T-cell (primary cell): ENCODE measurements at regions not wholly inside any gene's neighbourhood (a gene's known extent, or its start where the extent isn't known, plus 50 kb on each side); places are given as distances from the start of the nearest gene placed in this dataset.

Source experiments
- ATAC-seq, 4 experiments: fragments of 200-7000 bp in 3 of 4; fragments of 150-1000 bp in 1 of 4; cut with Tn5 transposase; replicated peaks in 1 of 4; 1 replicate in 3 of 4; 2 replicates in 1 of 4; pipeline ENCODE4 v1.10.0; 2021; ENCODE audit warnings: moderate library complexity in 3 of 4, mild to moderate bottlenecking in 2 of 4, moderate number of reproducible peaks in 1 of 4
- CTCF ChIA-PET, 2 donors: fragments of 300-600 bp; sonication (Branson Sonifier 250); formaldehyde crosslinking; loops; one replicate each; lab custom pipeline; 2022; ENCODE audit warnings: antibody characterized with exemption in 2 of 2; lab: Charles Lee
- POLR2A ChIA-PET, 2 donors: fragments of 300-600 bp; sonication (Branson Sonifier 250); formaldehyde crosslinking; loops; one replicate each; lab custom pipeline; 2022; ENCODE audit warnings: antibody characterized with exemption in 2 of 2; lab: Charles Lee
- DNase-seq, 35 experiments: peaks; one replicate each; pipeline versions ENCODE4 v3.0.0 to v3.0.0-alpha.2; 2013 to 2023
- H3K27ac ChIP-seq: one replicate; pipeline ENCODE4 v1.5.1; 2013; ENCODE audit warnings: low read length
- H3K27me3 ChIP-seq, 2 experiments: replicated peaks in 1 of 2; 1 replicate in 1 of 2; 2 replicates in 1 of 2; pipeline versions ENCODE4 v1.6.1 to v1.7.0; 2013; ENCODE audit warnings: low read length in 1 of 2, mixed read lengths in 1 of 2; ENCODE audit not compliant: control insufficient read depth in 2 of 2, insufficient read depth in 2 of 2; ENCODE audit errors: extremely low read depth in 1 of 2
- H3K36me3 ChIP-seq, 2 donors: 1 replicate in 1 of 2; 2 replicates in 1 of 2; pipeline versions ENCODE4 v1.6.1 to v1.7.0; 2013; ENCODE audit warnings: low read length in 1 of 2; ENCODE audit not compliant: control insufficient read depth in 2 of 2, insufficient read depth in 1 of 2; ENCODE audit errors: extremely low read depth in 1 of 2
- H3K4me1 ChIP-seq, 2 experiments: 1 replicate in 1 of 2; 2 replicates in 1 of 2; pipeline versions ENCODE4 v1.6.1 to v1.7.0; 2013; ENCODE audit warnings: low read length in 2 of 2, mixed read lengths in 1 of 2; ENCODE audit not compliant: insufficient read depth in 2 of 2, control insufficient read depth in 1 of 2; ENCODE audit errors: extremely low read depth in 1 of 2
- H3K4me3 ChIP-seq, 2 donors: 1 replicate in 1 of 2; 2 replicates in 1 of 2; pipeline versions ENCODE4 v1.5.1 to v1.7.0; 2013; ENCODE audit warnings: mild to moderate bottlenecking in 2 of 2, low read length in 1 of 2, moderate library complexity in 1 of 2; ENCODE audit not compliant: control insufficient read depth in 1 of 2; ENCODE audit errors: extremely low read depth in 1 of 2
- H3K9me3 ChIP-seq: 2 replicates; pipeline ENCODE4 v1.7.0; 2013
- H3K27ac Mint-ChIP-seq, 2 donors: one replicate each; pipeline ENCODE4 v1.8.0; 2020 to 2021; ENCODE audit warnings: mild to moderate bottlenecking in 2 of 2, mixed read lengths in 2 of 2
- H3K27me3 Mint-ChIP-seq, 2 donors: one replicate each; pipeline ENCODE4 v1.8.0; 2021 to 2022; ENCODE audit warnings: mixed read lengths in 2 of 2
- H3K36me3 Mint-ChIP-seq: one replicate; pipeline ENCODE4 v1.8.0; 2021; ENCODE audit warnings: mixed read lengths
- H3K4me1 Mint-ChIP-seq, 3 donors: one replicate each; pipeline ENCODE4 v1.8.0; 2020 to 2022; ENCODE audit warnings: mixed read lengths in 3 of 3, mild to moderate bottlenecking in 1 of 3
- H3K4me3 Mint-ChIP-seq, 3 donors: one replicate each; pipeline ENCODE4 v1.8.0; 2020 to 2022; ENCODE audit warnings: mild to moderate bottlenecking in 3 of 3, mixed read lengths in 3 of 3, moderate library complexity in 3 of 3
- H3K9me3 Mint-ChIP-seq, 3 donors: one replicate each; pipeline ENCODE4 v1.8.0; 2020 to 2022; ENCODE audit warnings: mixed read lengths in 3 of 3
- WGBS: methylation state at CpG from one replicate; pipeline ENCODE4 v1.1.5; 2013; ENCODE audit warnings: missing lambda C conversion rate; ENCODE audit not compliant: insufficient coverage; 5-methylcytosine and 5-hydroxymethylcytosine counted together

DNA sequence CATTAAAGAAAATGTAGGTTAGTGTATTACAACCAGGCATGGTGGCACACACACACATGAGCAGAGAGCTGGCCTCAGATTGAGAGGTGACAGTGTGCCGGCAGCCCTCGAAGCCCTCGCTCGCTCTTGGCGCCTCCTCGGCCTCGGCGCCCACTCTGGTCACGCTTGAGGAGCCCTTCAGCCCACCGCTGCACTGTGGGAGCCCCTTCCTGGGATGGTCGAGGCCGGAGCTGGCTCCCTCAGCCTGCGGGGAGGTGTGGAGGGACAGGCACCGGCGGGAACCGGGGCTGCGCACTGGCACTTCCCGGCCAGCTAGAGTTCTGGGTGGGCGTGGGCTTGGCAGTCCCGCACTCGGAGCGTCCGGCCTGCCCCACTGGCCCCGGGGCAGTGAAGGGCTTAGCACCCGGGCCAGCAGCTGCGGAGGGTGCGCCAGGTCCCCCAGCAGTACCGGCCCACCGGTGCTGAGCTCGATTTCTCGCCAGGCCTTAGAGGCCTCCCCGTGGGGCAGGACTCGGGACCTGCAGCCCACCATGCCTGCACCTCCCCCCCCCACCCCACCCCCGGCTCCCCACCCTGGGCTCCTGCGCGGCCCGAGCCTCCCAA lies 80.4 kb upstream of the TMEM158 start:
- ChIA-PET POLR2A (no interaction called here), CTCF (interaction anchor here in 1 of 2 donors (0.6 kb wide), 1 partner anchor 205 kb away, joined by 6 read pairs; no protein-coding TSS in a partner anchor)
- H3K36me3 ChIP-seq, result no peaks in the 10 kb centered on the region
- H3K4me1 ChIP-seq, result no peaks in the 10 kb centered on the region
- ATAC-seq, result no peak
- H3K27me3 ChIP-seq, result peaks cover 0 to 13% of the 10 kb centered on the region in 2 experiments
- WGBS, result 89% methylated on average over 29 of the region's 37 CpGs
- H3K4me3 ChIP-seq, result no peak overlapping the region
- no peak overlapping the region for H3K27ac ChIP-seq
- Mint-ChIP-seq H3K36me3 (no peaks in the 10 kb centered on the region), H3K27me3 (peaks cover 9 to 10% of the 10 kb centered on the region in 2 donors), H3K27ac (no peak overlapping the region), H3K9me3 (peaks cover 4 to 15% (median 4%) of the 10 kb centered on the region in 3 donors), H3K4me1 (no peaks in the 10 kb centered on the region), H3K4me3 (no peak overlapping the region)
- no peak for DNase-seq
- no peaks in the 10 kb centered on the region for H3K9me3 ChIP-seq

DNA sequence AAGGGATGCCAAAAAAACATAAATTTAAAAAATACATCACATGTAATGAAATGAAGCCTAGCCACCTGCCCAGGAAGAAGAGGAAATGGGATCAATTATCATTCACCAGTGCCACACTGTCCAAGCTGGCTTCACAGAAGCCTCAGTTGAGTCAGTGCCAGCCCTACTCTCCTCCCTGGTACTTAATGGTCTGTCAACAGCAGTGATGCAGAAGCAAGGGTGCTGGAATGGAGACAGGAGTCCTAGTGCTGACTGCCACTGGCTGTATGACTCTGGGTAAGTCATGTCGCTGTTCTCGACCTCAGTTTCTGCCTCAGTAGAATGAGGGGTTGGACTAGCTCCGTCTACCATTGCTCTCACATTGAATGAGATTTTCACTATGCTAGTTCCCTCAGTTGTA lies 78.5 kb upstream of the LARS2 start:
- H3K9me3 Mint-ChIP-seq, result peaks cover 0 to 3% (median 0%) of the 10 kb centered on the region in 3 donors

GRCh38 chr3:45311327-45311726 lies 77.0 kb upstream of the LARS2 start:
- POLR2A ChIA-PET, result no interaction called here
- no peak for ATAC-seq
- H3K9me3 Mint-ChIP-seq, result peaks cover 0 to 3% (median 0%) of the 10 kb centered on the region in 3 donors
- H3K27ac Mint-ChIP-seq, result no peak overlapping the region
- Histone ChIP-seq H3K36me3 (no peaks in the 10 kb centered on the region), H3K27ac (no peak overlapping the region), H3K4me1 (no peaks in the 10 kb centered on the region), H3K4me3 (no peak overlapping the region), H3K9me3 (no peaks in the 10 kb centered on the region), H3K27me3 (peaks cover 0 to 14% of the 10 kb centered on the region in 2 experiments)
- no peaks in the 10 kb centered on the region for H3K4me1 Mint-ChIP-seq
- 43% methylated on average over 1 of the region's 3 CpGs for whole genome bisulfite sequencing
- H3K27me3 Mint-ChIP-seq, result peaks cover 17 to 21% of the 10 kb centered on the region in 2 donors
- no peak overlapping the region for H3K4me3 Mint-ChIP-seq
- no peaks in the 10 kb centered on the region for H3K36me3 Mint-ChIP-seq
- CTCF ChIA-PET, result no interaction called here
- DNase-seq, result no peak

More for the DNA sequence above, 78.5 kb upstream of the LARS2 start:
- H3K36me3 Mint-ChIP-seq, result no peaks in the 10 kb centered on the region
- no peak overlapping the region for H3K4me3 Mint-ChIP-seq
- no peaks in the 10 kb centered on the region for H3K36me3 ChIP-seq
- no peak overlapping the region for H3K4me3 ChIP-seq
- ATAC-seq (no peak), DNase-seq (no peak)
- ChIA-PET POLR2A (no interaction called here), CTCF (no interaction called here)
- H3K4me1 ChIP-seq, result no peaks in the 10 kb centered on the region
- H3K27me3 ChIP-seq, result peaks cover 0 to 12% of the 10 kb centered on the region in 2 experiments
- H3K27me3 Mint-ChIP-seq, result peaks cover 17 to 21% of the 10 kb centered on the region in 2 donors
- no peaks in the 10 kb centered on the region for H3K9me3 ChIP-seq
- WGBS, result no CpG with 5 or more reads among the region's 3 CpGs
- no peaks in the 10 kb centered on the region for H3K4me1 Mint-ChIP-seq
- no peak overlapping the region for H3K27ac ChIP-seq
- no peak overlapping the region for H3K27ac Mint-ChIP-seq

DNA sequence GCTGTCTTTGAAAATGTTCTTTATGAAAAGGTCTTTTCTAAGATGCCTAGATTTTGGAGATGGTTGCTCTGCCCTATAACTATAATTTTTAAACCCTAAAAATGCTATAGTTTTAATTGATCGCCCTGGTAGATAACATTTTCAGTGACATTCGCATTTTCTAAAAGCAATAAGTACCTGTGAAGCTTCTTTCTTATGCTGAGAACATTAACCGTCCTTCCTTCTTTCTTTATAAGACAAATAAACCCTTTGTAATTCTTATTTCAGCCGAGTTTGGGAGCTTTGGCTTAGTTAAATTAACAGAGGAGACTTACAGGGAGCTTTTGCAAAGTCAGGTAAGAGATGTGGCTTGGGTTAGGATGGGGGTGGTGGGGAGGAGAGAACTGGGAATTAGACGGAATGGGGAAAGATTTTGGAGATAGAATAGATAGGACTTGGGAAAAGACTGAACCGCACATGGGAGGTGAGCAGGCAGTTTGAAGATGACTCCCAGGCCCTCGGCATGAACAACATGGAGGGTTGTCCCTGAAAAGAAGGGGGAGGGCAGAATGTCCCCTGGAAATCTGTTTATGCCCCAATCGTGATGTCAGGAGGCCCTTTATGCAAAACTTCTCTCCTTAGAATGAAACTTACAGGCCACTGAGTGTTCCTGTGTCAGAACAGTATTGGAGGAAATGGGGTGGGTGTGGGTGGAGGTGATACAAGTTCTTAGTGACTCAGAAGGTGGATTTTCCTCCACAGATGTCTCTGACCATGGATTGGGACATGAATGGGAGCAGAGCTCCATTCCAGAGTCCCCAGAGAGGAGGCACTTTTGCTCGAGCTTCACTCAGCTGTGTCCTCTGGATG lies 76.2 kb upstream of the LARS2 start:
- Histone ChIP-seq H3K4me1 (no peaks in the 10 kb centered on the region), H3K27ac (no peak overlapping the region), H3K27me3 (peaks cover 0 to 14% of the 10 kb centered on the region in 2 experiments), H3K4me3 (no peak overlapping the region), H3K9me3 (no peaks in the 10 kb centered on the region), H3K36me3 (no peaks in the 10 kb centered on the region)
- no peak overlapping the region for H3K4me3 Mint-ChIP-seq
- ChIA-PET CTCF (no interaction called here), POLR2A (no interaction called here)
- H3K9me3 Mint-ChIP-seq, result peaks cover 0 to 1% (median 0%) of the 10 kb centered on the region in 3 donors
- H3K27me3 Mint-ChIP-seq, result peaks cover 17 to 21% of the 10 kb centered on the region in 2 donors
- no peak for DNase-seq
- ATAC-seq, result no peak
- no peaks in the 10 kb centered on the region for H3K36me3 Mint-ChIP-seq
- H3K4me1 Mint-ChIP-seq, result no peaks in the 10 kb centered on the region
- WGBS, result 80% methylated on average over 2 of the region's 9 CpGs
- no peak overlapping the region for H3K27ac Mint-ChIP-seq

GRCh38 chr3:45312836-45313493 lies 75.4 kb upstream of the LARS2 start:
- POLR2A ChIA-PET, result no interaction called here
- H3K4me3 Mint-ChIP-seq, result no peak overlapping the region
- H3K9me3 Mint-ChIP-seq, result no peaks in the 10 kb centered on the region

GRCh38 chr3:45313743-45314403 lies 74.5 kb upstream of the LARS2 start:
- Mint-ChIP-seq H3K4me3 (no peak overlapping the region), H3K36me3 (no peaks in the 10 kb centered on the region), H3K9me3 (no peaks in the 10 kb centered on the region), H3K27ac (no peak overlapping the region), H3K27me3 (peaks cover 17 to 21% of the 10 kb centered on the region in 2 donors), H3K4me1 (no peaks in the 10 kb centered on the region)
- ChIA-PET POLR2A (no interaction called here), CTCF (no interaction called here)
- DNase-seq, result no peak
- 100% methylated on average over 1 of the region's 8 CpGs for WGBS
- Histone ChIP-seq H3K9me3 (no peaks in the 10 kb centered on the region), H3K27ac (no peak overlapping the region), H3K4me1 (no peaks in the 10 kb centered on the region), H3K36me3 (no peaks in the 10 kb centered on the region), H3K4me3 (no peak overlapping the region), H3K27me3 (peaks cover 0 to 14% of the 10 kb centered on the region in 2 experiments)
- no peak for ATAC-seq

More at GRCh38 chr3:45312836-45313493, 75.4 kb upstream of the LARS2 start:
- Mint-ChIP-seq H3K27me3 (peaks cover 17 to 21% of the 10 kb centered on the region in 2 donors), H3K27ac (no peak overlapping the region), H3K36me3 (no peaks in the 10 kb centered on the region), H3K4me1 (no peaks in the 10 kb centered on the region)
- no peak for ATAC-seq
- Histone ChIP-seq H3K27ac (no peak overlapping the region), H3K36me3 (no peaks in the 10 kb centered on the region), H3K4me1 (no peaks in the 10 kb centered on the region), H3K9me3 (no peaks in the 10 kb centered on the region), H3K4me3 (no peak overlapping the region), H3K27me3 (peaks cover 0 to 14% of the 10 kb centered on the region in 2 experiments)
- no peak for DNase-seq
- CTCF ChIA-PET, result no interaction called here
- 71% methylated on average over 5 of the region's 7 CpGs for WGBS
